H9 (cell line): ENCODE measurements at regions not wholly inside any gene's neighbourhood (a gene's known extent, or its start where the extent isn't known, plus 50 kb on each side); places are given as distances from the start of the nearest gene placed in this dataset.
A peak's percentile ranks its signal among the peaks of the same experiment; 100 is the strongest.

Experiments used
- DNase-seq: peaks from one replicate; pipeline ENCODE4 v3.0.0-alpha.2; 2017
- H2AFZ ChIP-seq: one replicate; pipeline ENCODE4 v1.6.1; 2013; ENCODE audit warnings: mild to moderate bottlenecking, low read length, control low read depth, moderate library complexity
- H2AK5ac ChIP-seq: 2 replicates; pipeline ENCODE4 v1.6.1; 2013; ENCODE audit warnings: low read length, control low read depth, mixed read lengths; ENCODE audit not compliant: insufficient read length
- H2BK120ac ChIP-seq: one replicate; pipeline ENCODE4 v1.6.1; 2013; ENCODE audit warnings: low read depth, mild to moderate bottlenecking, low read length, control low read depth, inconsistent platforms; ENCODE audit not compliant: poor library complexity, severe bottlenecking
- H2BK12ac ChIP-seq: 2 replicates; pipeline ENCODE4 v1.6.1; 2013; ENCODE audit warnings: low read length, control low read depth, mixed read lengths, low read depth; ENCODE audit not compliant: insufficient read length
- H2BK15ac ChIP-seq: 2 replicates; pipeline ENCODE4 v1.6.1; 2013; ENCODE audit warnings: low read depth, low read length, control low read depth
- H2BK20ac ChIP-seq: one replicate; pipeline ENCODE4 v1.6.1; 2013; ENCODE audit warnings: low read depth, mild to moderate bottlenecking, low read length, control low read depth, inconsistent platforms; ENCODE audit not compliant: poor library complexity, severe bottlenecking
- H2BK5ac ChIP-seq: 2 replicates; pipeline ENCODE4 v1.6.1; 2013; ENCODE audit warnings: low read length, control low read depth, mixed read lengths; ENCODE audit not compliant: insufficient read length
- H3K14ac ChIP-seq: 2 replicates; pipeline ENCODE4 v1.6.1; 2013; ENCODE audit warnings: low read length, control low read depth; ENCODE audit not compliant: insufficient read depth
- H3K18ac ChIP-seq: 2 replicates; pipeline ENCODE4 v1.6.1; 2013; ENCODE audit warnings: low read depth, mild to moderate bottlenecking, mixed read lengths, low read length, control low read depth; ENCODE audit not compliant: insufficient read length
- H3K23ac ChIP-seq: 2 replicates; pipeline ENCODE4 v1.6.1; 2013; ENCODE audit warnings: low read length, control low read depth, mixed read lengths, low read depth; ENCODE audit not compliant: insufficient read length
- H3K23me2 ChIP-seq: 2 replicates; pipeline ENCODE4 v1.6.1; 2013; ENCODE audit warnings: low read depth, mild to moderate bottlenecking, mixed read lengths, low read length, control low read depth; ENCODE audit not compliant: insufficient read length, poor library complexity, severe bottlenecking
- H3K27ac ChIP-seq: 2 replicates; pipeline ENCODE4 v1.5.1; 2013; ENCODE audit warnings: low read length, control low read depth, mixed read lengths, low read depth; ENCODE audit not compliant: insufficient read length
- H3K27me3 ChIP-seq: 2 replicates; pipeline ENCODE4 v1.6.1; 2013; ENCODE audit warnings: low read length, control low read depth, inconsistent platforms; ENCODE audit not compliant: insufficient read depth
- H3K4ac ChIP-seq: 2 replicates; pipeline ENCODE4 v1.6.1; 2013; ENCODE audit warnings: low read depth, mild to moderate bottlenecking, control low read depth, inconsistent platforms, low read length, moderate library complexity
- H3K4me1 ChIP-seq: 2 replicates; pipeline ENCODE4 v1.6.1; 2013; ENCODE audit warnings: low read length, control low read depth, inconsistent platforms; ENCODE audit not compliant: insufficient read depth
- H3K4me2 ChIP-seq: 2 replicates; pipeline ENCODE4 v1.6.1; 2013; ENCODE audit warnings: low read length, control low read depth, mixed read lengths; ENCODE audit not compliant: insufficient read length, insufficient read depth
- H3K56ac ChIP-seq: 2 replicates; pipeline ENCODE4 v1.6.1; 2013; ENCODE audit warnings: low read depth, mild to moderate bottlenecking, mixed read lengths, low read length, control low read depth; ENCODE audit not compliant: insufficient read length
- H3K79me1 ChIP-seq: 2 replicates; pipeline ENCODE4 v1.6.1; 2013; ENCODE audit warnings: low read depth, mild to moderate bottlenecking, moderate library complexity, low read length, control low read depth, inconsistent platforms; ENCODE audit not compliant: insufficient read depth, poor library complexity, severe bottlenecking
- H3K79me2 ChIP-seq: 2 replicates; pipeline ENCODE4 v1.6.1; 2013; ENCODE audit warnings: low read length, control low read depth, inconsistent platforms; ENCODE audit not compliant: insufficient read depth
- H3K9ac ChIP-seq: 2 replicates; pipeline ENCODE4 v1.6.1; 2013; ENCODE audit warnings: low read length, control low read depth, mixed read lengths; ENCODE audit not compliant: insufficient read length; ENCODE audit errors: extremely low read depth
- H3K9me3 ChIP-seq: one replicate; pipeline ENCODE4 v1.6.1; 2013; ENCODE audit warnings: low read depth, low read length, inconsistent platforms; ENCODE audit not compliant: control insufficient read depth
- H3T11ph ChIP-seq: one replicate; pipeline ENCODE4 v1.6.1; 2013; ENCODE audit warnings: mild to moderate bottlenecking, low read length, control low read depth, inconsistent platforms
- H4K20me1 ChIP-seq: one replicate; pipeline ENCODE4 v1.6.1; 2013; ENCODE audit not compliant: control insufficient read depth, insufficient read length, insufficient read depth
- H4K5ac ChIP-seq: 2 replicates; pipeline ENCODE4 v1.6.1; 2013; ENCODE audit warnings: low read depth, mild to moderate bottlenecking, mixed read lengths, low read length, control low read depth; ENCODE audit not compliant: insufficient read length
- H4K8ac ChIP-seq: replicated peaks from 2 replicates; pipeline ENCODE4 v1.6.1; 2013; ENCODE audit warnings: low read length, control low read depth, mixed read lengths, low read depth; ENCODE audit not compliant: insufficient read length
- H4K91ac ChIP-seq: 2 replicates; pipeline ENCODE4 v1.6.1; 2013; ENCODE audit warnings: low read depth, mild to moderate bottlenecking, moderate library complexity, mixed read lengths, low read length, control low read depth; ENCODE audit not compliant: insufficient read length
- H3K27ac Mint-ChIP-seq, 3 experiments: 2 replicates in 2 of 3; 3 replicates in 1 of 3; pipeline ENCODE4 v1.8.0; 2020 to 2021; ENCODE audit warnings: mixed read lengths in 3 of 3, mild to moderate bottlenecking in 1 of 3, moderate library complexity in 1 of 3
- H3K27me3 Mint-ChIP-seq: 2 replicates; pipeline ENCODE4 v1.8.0; 2021; ENCODE audit warnings: low read depth, mild to moderate bottlenecking, moderate library complexity, mixed read lengths
- H3K36me3 Mint-ChIP-seq, 3 experiments: 2 replicates in 2 of 3; 3 replicates in 1 of 3; pipeline ENCODE4 v1.8.0; 2020 to 2021; ENCODE audit warnings: low read depth in 3 of 3, mixed read lengths in 3 of 3; ENCODE audit not compliant: insufficient read depth in 1 of 3
- H3K4me1 Mint-ChIP-seq, 2 experiments: 2 replicates each; pipeline ENCODE4 v1.8.0; 2020; ENCODE audit warnings: mixed read lengths in 2 of 2
- H3K4me3 Mint-ChIP-seq, 2 experiments: 2 replicates in 1 of 2; 3 replicates in 1 of 2; pipeline ENCODE4 v1.8.0; 2020 to 2021; ENCODE audit warnings: mild to moderate bottlenecking in 2 of 2, mixed read lengths in 2 of 2, moderate library complexity in 1 of 2
- H3K9me3 Mint-ChIP-seq, 2 experiments: 2 replicates in 1 of 2; 3 replicates in 1 of 2; pipeline ENCODE4 v1.8.0; 2020; ENCODE audit warnings: mild to moderate bottlenecking in 2 of 2, mixed read lengths in 2 of 2, moderate library complexity in 1 of 2
- CTCF ChIP-seq: fragments of 200-600 bp; sonication (generic); conservative IDR thresholded peaks from 3 replicates; pipeline ENCODE4 v1.8.0; 2021; ENCODE audit warnings: antibody characterized with exemption, mild to moderate bottlenecking
- WGBS: extraction: QIAGEN DNeasy Blood & Tissue Kit; methylation state at CpG from one replicate; pipeline ENCODE4 v1.1.7; 2013; ENCODE audit warnings: missing lambda C conversion rate, low lambda C conversion rate, mixed read lengths; ENCODE audit not compliant: insufficient read length; ENCODE audit errors: extremely low coverage; 5-methylcytosine and 5-hydroxymethylcytosine counted together

DNA sequence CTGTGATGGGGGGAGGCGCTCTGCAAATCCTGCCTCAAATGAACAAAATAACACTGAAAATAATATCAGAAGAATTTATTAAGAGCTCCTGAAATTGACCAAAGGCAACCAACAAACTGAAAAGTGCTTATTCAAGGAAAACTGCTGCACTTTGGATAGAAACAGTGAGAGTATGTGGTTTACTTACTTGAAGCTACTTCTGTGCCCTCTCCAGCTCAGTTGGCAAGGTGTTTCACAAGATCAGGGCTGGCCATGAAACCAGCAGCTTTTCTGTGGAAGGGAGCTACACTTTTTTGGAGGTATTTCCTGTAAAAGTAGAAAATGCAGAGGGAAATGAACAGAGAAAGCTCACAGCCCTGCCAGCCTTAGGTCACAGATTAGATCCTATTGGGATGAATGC is 310.0 kb upstream of the SPAG17 start:
- H2AK5ac ChIP-seq = no peak overlapping the region
- no peak overlapping the region for H3K14ac ChIP-seq
- H3T11ph ChIP-seq = no peak overlapping the region
- H3K27ac ChIP-seq = no peak overlapping the region
- no peak overlapping the region for H3K18ac ChIP-seq
- no CpG with 5 or more reads among the region's 1 CpG for WGBS
- no peak overlapping the region for H2BK5ac ChIP-seq
- H2BK20ac ChIP-seq = no peak overlapping the region
- H3K4me1 Mint-ChIP-seq = peaks cover 3 to 6% of the 10 kb centered on the region in 2 experiments; a peak in 2 of 4 replicates
- H3K79me1 ChIP-seq = no peaks in the 10 kb centered on the region
- H3K4me2 ChIP-seq = no peak overlapping the region
- no peak overlapping the region for H4K8ac ChIP-seq
- H4K91ac ChIP-seq = no peak overlapping the region
- H3K9ac ChIP-seq = no peak overlapping the region
- no peak overlapping the region for H3K27ac Mint-ChIP-seq
- no peak overlapping the region for H2BK12ac ChIP-seq
- no peak overlapping the region for H3K23ac ChIP-seq
- H2BK120ac ChIP-seq = no peak overlapping the region
- H3K4me3 Mint-ChIP-seq = no peak overlapping the region
- no peaks in the 10 kb centered on the region for H3K36me3 Mint-ChIP-seq
- H4K20me1 ChIP-seq = no peaks in the 10 kb centered on the region
- H2BK15ac ChIP-seq = no peak overlapping the region
- no peak for DNase-seq
- no peaks in the 10 kb centered on the region for H3K79me2 ChIP-seq
- H2AFZ ChIP-seq = peak overlapping the region; percentile 11
- H3K9me3 Mint-ChIP-seq = no peaks in the 10 kb centered on the region
- no peak overlapping the region for H3K4ac ChIP-seq
- H3K27me3 ChIP-seq = no peaks in the 10 kb centered on the region
- no peaks in the 10 kb centered on the region for H3K4me1 ChIP-seq
- TF ChIP-seq CTCF = no peak
- no peaks in the 10 kb centered on the region for H3K23me2 ChIP-seq
- H3K27me3 Mint-ChIP-seq = no peaks in the 10 kb centered on the region
- no peaks in the 10 kb centered on the region for H3K9me3 ChIP-seq
- no peak overlapping the region for H3K56ac ChIP-seq
- H4K5ac ChIP-seq = no peak overlapping the region
